GM21390 (cell line): ENCODE measurements at regions not wholly inside any gene's neighbourhood (a gene's known extent, or its start where the extent isn't known, plus 50 kb on each side); places are given as distances from the start of the nearest gene placed in this dataset.
"Not testable (repeated sequence)": the region's sequence is repeated elsewhere in the genome, so short reads cannot be mapped to it uniquely, and the experiment has no call there.

Experiments
- ATAC-seq: cut with Tn5 transposase; IDR thresholded peaks from one replicate; pipeline ENCODE4 v1.9.1; 2021; ENCODE audit not compliant: unreplicated experiment

- no peak for ATAC-seq
Measured at GRCh38 chr3:27661797-27662196, 60.3 kb downstream of the EOMES start.

DNA sequence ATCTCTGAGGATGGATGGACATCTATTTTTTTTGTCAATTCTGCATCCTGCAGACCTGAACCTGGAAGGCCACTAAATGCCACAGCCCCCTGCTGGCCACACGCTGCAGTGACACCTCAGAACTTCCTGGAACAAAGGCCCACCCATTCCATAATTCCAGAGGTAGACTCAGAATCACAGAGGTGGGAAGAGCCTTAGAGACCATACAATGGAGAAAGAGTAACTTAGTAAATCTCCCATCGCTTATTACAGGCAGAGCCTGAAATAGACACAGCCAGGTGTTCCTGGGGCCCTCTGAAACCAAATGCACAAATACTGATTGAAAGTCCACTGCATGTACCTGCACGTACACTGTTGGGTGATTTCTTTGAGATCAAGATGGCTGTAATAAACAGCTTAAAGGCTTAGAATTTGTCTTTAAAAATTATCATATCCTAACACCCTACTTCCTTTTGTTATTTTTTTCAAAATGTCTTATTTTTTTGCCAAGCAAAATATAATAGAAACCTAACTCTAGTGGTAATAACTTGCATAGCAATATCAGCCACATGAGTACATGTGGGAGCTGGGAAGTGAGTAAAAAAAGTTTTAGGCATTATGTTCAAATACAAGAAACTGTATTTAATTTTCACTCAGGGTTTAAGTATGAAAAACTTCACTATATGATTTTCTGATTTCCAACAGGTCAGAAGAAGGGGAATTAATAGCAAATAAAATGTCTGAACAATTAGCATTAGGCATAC is 62.7 kb downstream of the EOMES start:
- peak; percentile 82 for ATAC-seq

DNA sequence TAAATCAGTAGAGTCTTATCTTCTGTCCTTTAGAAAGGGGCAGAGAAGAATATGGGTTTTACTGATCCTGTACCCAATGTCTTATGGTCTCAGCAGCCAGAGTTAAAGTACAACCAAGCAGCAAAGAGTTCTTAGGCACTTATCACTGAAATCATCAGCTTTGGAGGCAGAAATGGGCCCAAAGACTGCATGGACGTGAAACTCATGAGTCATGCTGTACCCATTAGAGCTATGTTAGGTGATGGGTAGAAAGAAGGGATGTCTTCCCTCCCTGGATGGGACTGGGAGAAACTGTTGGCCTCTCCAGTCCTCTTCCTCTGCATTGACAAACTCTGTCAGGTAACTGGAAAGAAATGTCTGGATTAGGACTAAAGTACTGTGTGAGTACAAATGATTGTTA is 63.4 kb downstream of the EOMES start:
- ATAC-seq: no peak

- ATAC-seq: no peak
Measured at GRCh38 chr3:27657871-27658270, 64.3 kb downstream of the EOMES start.

DNA sequence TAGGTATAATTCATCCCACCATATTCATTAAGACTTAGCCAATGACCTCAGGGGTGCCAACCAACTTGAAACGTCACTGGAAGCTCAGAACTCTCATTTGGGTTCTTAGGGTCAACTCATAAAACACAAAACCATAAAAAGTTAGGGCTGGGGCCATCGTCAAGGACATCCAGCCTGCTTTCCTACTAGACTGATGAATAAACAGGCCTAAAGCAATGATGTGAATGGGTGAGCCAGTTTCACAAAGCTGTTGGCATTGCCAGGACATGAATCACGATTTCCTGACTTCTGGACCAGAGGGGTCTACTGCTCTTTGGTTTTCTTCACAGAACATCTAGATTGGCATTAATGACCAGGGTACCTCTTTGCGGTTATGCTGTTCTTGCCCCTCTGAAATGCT is 64.7 kb downstream of the EOMES start:
- no peak for ATAC-seq

DNA sequence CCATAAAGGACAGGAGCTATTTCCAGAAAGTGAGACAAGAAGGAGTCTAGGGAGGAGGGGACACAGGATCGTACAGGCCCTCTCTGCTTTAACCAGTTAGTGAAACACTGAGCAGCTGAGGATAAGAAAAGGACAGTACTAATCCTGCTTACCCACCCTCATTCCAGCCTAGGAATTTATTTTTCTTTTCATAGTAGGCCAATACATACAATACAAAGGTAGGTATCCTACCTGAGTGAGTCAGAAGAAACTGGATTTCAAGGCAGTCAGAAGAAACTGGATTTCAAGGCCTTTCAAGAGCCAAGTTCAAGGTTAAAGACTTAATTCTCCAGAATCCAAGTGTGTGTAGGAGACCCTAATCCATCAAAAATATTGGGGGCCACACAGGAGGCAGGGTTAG is 65.3 kb downstream of the EOMES start:
- ATAC-seq: no peak

GRCh38 chr3:27655547-27655946 is 66.6 kb downstream of the EOMES start:
- ATAC-seq: no peak

DNA sequence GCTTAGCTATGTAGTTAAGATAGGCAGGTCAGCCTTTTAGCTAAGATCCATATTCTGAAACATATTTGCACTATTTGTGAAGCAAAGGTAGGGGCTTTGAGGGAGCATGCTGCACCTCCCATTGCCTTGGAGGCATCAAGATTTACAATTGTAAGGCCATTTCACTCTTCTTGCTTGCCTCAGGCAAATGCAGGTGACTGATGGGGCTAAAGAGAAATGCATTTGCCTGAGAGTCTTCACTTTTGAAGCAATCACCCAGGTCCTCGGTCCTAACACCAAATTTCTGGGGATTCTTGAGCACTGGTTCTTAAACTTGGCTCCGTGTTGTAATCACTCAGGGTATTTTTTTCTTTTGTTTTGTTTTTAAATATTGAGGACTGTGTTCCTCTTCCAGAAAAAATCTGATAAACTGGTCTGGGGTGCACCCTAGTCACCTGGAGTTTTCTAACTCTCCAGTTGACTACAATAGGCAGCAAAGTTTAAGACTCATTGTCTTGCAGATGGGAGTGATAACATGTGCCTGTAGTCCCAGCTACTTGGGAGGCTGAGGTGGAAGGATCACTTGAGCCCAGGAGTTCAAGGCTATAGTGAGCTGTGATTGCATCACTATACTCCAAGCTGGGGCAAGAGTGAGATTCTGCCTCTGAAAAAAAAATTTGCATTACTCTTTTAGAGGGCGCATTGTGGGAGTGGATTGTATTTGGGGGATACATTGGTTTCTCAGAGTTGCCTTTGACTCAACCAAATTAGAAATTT is 68.1 kb downstream of the EOMES start:
- ATAC-seq: no peak

DNA sequence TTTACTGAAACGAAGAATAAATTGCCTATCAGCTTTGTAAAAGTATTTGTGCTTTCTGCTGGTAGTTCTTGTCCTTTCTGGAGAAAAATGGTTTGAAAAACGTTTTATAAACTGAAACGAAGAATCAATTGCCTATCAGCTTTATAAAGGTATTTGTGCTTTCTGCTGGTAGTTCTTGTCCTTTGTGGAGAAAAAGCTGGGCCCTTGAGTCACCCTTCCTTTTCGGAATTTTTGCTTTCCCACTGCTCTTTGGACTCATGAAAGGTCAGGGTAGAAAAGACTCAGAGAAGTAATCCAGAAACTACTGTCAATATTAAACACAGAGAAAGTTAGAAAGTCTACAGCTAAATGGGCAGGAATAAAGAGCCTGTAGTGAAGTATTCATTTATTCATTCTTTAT is 72.8 kb downstream of the EOMES start:
- ATAC-seq: no peak

DNA sequence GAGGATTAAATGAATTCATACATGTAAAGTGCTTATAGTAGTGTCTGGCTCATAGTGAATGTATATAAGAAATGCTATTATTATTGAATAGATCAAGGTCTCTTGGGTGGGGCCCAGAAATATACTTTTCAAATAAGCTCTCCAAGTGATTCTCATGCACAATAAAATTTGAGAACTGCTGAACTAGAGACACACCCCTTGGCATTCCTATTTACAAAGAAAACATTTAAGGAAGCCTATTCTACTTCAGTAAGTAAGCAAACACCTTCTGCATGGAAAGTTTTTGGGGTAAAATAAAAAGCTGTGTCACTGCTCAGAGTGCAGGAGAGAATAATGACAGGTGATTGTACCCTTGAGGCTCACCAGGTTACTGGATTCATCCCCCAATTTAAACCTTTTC is 75.2 kb downstream of the EOMES start:
- no peak for ATAC-seq

DNA sequence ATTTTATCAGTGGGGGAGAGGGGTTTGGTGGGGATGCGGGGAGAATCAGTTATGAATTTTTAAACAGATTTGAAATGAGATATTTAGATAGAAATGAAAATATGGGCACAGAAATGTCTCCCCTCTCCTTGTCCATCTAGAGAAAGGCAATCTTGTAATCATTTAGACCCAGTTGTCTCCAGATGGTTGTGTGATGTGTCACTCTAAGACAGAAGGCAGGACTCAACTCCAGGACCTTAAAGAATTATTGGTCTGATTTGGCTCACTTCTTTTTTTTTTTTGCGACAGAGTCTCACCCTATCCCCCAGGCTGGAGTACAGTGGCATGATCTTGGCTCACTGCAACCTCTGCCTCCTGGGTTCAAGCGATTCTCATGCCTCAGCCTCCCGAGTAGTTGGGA is 77.2 kb downstream of the EOMES start:
- no peak for ATAC-seq

- ATAC-seq: no peak
Measured at GRCh38 chr3:27643355-27643754, 78.8 kb downstream of the EOMES start.

- no peak for ATAC-seq
Measured at GRCh38 chr3:27642796-27643195, 79.3 kb downstream of the EOMES start.

DNA sequence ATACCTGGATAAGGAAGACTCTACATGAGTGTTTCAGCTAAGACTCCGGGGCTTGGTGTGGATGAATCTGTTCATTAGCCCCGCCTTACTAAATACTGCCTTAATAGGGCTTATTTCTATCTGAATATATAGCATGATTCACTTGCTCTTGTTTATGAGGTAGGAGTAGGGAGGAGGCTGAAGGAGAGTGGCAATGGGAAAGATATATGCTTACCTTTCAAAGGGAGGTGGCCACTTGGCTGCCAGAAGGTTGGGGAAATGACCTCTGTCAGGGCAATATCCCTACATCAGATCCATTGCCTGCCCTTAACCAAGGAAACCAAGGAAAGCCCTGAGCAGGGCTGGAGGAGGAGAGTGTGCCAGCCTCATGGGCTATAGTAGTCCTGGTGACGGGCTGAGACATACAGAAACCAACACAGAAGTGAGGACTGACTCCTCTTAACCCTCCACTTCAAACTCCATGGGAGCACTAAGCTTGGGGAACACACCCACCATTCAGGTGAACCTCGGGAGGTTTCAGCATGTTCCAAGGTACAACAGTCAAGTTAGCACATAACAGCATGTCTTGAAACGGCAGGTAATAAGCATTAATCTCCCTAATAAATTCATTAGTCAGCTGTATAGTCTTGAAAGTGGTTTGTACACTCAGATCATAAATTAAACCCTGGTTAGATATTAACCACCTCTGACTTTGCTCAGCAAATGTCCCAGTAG is 80.1 kb downstream of the EOMES start:
- no peak for ATAC-seq

- no peak for ATAC-seq
Measured at GRCh38 chr3:27641271-27641800, 80.8 kb downstream of the EOMES start.

GRCh38 chr3:27639271-27639670 is 82.9 kb downstream of the EOMES start:
- ATAC-seq: no peak

DNA sequence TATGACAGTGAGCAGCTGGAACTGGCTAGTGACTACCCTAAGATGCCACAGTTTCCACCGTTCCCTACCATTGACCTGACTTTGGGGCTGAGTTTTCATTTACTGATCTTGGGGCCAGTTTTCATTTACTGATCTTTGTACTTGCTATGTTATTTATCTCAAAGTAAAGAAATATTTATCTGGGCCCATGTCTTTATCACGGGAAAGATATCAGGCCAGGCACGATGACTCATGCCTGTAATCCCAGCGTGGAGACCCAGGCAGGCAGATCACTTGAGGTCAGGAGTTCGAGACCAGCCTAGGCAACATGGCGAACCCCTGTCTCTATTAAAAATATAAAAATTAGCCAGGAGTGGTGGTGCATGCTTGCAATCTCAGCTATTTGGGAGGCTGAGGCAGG is 83.5 kb downstream of the EOMES start:
- no peak for ATAC-seq

- ATAC-seq: no peak
Measured at GRCh38 chr3:27637346-27637995, 84.7 kb downstream of the EOMES start.

DNA sequence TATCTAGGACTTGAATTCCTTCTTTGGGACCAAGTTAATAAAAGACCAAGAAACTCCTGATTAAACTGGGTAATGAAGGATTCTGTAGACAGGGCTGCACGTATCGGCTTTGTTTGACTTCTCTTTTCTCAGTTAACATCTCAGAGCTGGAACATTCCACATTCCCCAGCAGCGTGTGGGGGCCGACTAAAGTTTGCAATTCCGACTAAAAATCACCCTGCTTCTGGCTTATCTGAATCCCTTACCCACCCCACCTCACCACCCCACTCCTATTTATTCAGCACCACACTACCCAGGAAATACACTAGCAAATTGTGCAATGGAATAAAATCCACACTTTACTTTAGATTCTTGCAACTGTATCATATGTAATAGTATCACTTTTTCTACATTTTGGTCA is 87.1 kb downstream of the EOMES start:
- ATAC-seq: not testable (repeated sequence)

GRCh38 chr3:27633224-27633545 is 88.9 kb downstream of the EOMES start:
- ATAC-seq: peak; percentile 19
